ENCODE measurements at regions not wholly inside any gene's neighbourhood (a gene's known extent, or its start where the extent isn't known, plus 50 kb on each side); places are given as distances from the start of the nearest gene placed in this dataset.
"Not testable (repeated sequence)": the region's sequence is repeated elsewhere in the genome, so short reads cannot be mapped to it uniquely, and the experiment has no call there.

GRCh38 chr4:147104768-147105167 lies 159.1 kb upstream of the TTC29 start:
- peak; percentile 17 for DNase-seq

- peak; percentile 33 for DNase-seq
These were observed 162.7 kb upstream of the TTC29 start for GRCh38 chr4:147108409-147108808.

GRCh38 chr4:147109800-147110199 lies 164.1 kb upstream of the TTC29 start:
- DNase-seq, result no peak

- DNase-seq, result peak; percentile 28
These were observed 165.1 kb upstream of the TTC29 start for GRCh38 chr4:147110473-147111367.

- DNase-seq, result not testable (repeated sequence)
These were observed 166.5 kb upstream of the TTC29 start for GRCh38 chr4:147112196-147112595.

GRCh38 chr4:147117431-147117830 lies 171.8 kb upstream of the TTC29 start:
- DNase-seq, result no peak

GRCh38 chr4:147118528-147118927 lies 172.9 kb upstream of the TTC29 start:
- DNase-seq, result no peak

- no peak for DNase-seq
These were observed 177.0 kb upstream of the TTC29 start for GRCh38 chr4:147122685-147123084.

GRCh38 chr4:147123146-147123545 lies 177.5 kb upstream of the TTC29 start:
- DNase-seq, result peak; percentile 30

- DNase-seq, result no peak
These were observed 183.1 kb upstream of the TTC29 start for GRCh38 chr4:147128787-147129186.

- no peak for DNase-seq
These were observed 184.0 kb upstream of the TTC29 start for GRCh38 chr4:147129687-147130086.

GRCh38 chr4:147134536-147135210 lies 189.0 kb upstream of the TTC29 start:
- DNase-seq, result no peak

GRCh38 chr4:147136310-147136709 lies 190.6 kb upstream of the TTC29 start:
- DNase-seq, result peak; percentile 47

GRCh38 chr4:147136751-147137150 lies 191.1 kb upstream of the TTC29 start:
- no peak for DNase-seq

GRCh38 chr4:147137280-147137679 lies 191.6 kb upstream of the TTC29 start:
- no peak for DNase-seq

- DNase-seq, result no peak
These were observed 192.5 kb upstream of the TTC29 start for GRCh38 chr4:147138171-147138570.

GRCh38 chr4:147139455-147140198 lies 194.0 kb upstream of the TTC29 start:
- DNase-seq, result no peak

- DNase-seq, result no peak
These were observed 206.1 kb upstream of the TTC29 start for GRCh38 chr4:147151763-147152162.

- peak; percentile 21 for DNase-seq
These were observed 212.4 kb upstream of the TTC29 start for GRCh38 chr4:147157860-147158701.

GRCh38 chr4:147160908-147161513 lies 215.3 kb upstream of the TTC29 start:
- peak; percentile 59 for DNase-seq

GRCh38 chr4:147163311-147163710 lies 217.6 kb upstream of the TTC29 start:
- DNase-seq, result no peak

GRCh38 chr4:147168200-147168599 lies 222.5 kb upstream of the TTC29 start:
- DNase-seq, result not testable (repeated sequence)
